Ishikawa (cell line): ENCODE measurements at regions not wholly inside any gene's neighbourhood (a gene's known extent, or its start where the extent isn't known, plus 50 kb on each side); places are given as distances from the start of the nearest gene placed in this dataset.

Experiments used
- CEBPB ChIP-seq: IDR thresholded peaks from 2 replicates; pipeline ENCODE4 v1.6.1; 2012
- CREB1 ChIP-seq: IDR thresholded peaks from 2 replicates; pipeline ENCODE4 v1.6.1; 2012; ENCODE audit warnings: low read depth
- EGR1 ChIP-seq: IDR thresholded peaks from 2 replicates; pipeline ENCODE4 v1.6.1; 2012
- EP300 ChIP-seq: IDR thresholded peaks from 2 replicates; pipeline ENCODE4 v1.6.1; 2012; ENCODE audit warnings: borderline replicate concordance
- FOXM1 ChIP-seq: IDR thresholded peaks from 2 replicates; pipeline ENCODE4 v1.6.1; 2012; ENCODE audit warnings: low read depth, borderline replicate concordance
- NFIC ChIP-seq: IDR thresholded peaks from 2 replicates; pipeline ENCODE4 v1.6.1; 2012
- RAD21 ChIP-seq: IDR thresholded peaks from 2 replicates; pipeline ENCODE4 v1.6.1; 2012; ENCODE audit warnings: low read depth
- TAF1 ChIP-seq: IDR thresholded peaks from 2 replicates; pipeline ENCODE4 v1.6.1; 2012; ENCODE audit warnings: low read depth, mild to moderate bottlenecking
- TCF12 ChIP-seq: IDR thresholded peaks from 2 replicates; pipeline ENCODE4 v1.6.1; 2012; ENCODE audit warnings: low read depth
- TEAD4 ChIP-seq: IDR thresholded peaks from 2 replicates; pipeline ENCODE4 v1.6.1; 2012
- YY1 ChIP-seq: IDR thresholded peaks from 2 replicates; pipeline ENCODE4 v1.6.1; 2012; ENCODE audit warnings: low read depth
- ZBTB7A ChIP-seq: IDR thresholded peaks from 2 replicates; pipeline ENCODE4 v1.6.1; 2012; ENCODE audit warnings: low read depth
- TF ChIP-seq, protein P1 (sequence below): IDR thresholded peaks from 2 replicates; pipeline ENCODE4 v1.6.1; 2012
- TF ChIP-seq, protein P2 (sequence below): IDR thresholded peaks from 2 replicates; pipeline ENCODE4 v1.6.1; 2012
- TF ChIP-seq, protein P3 (sequence below): IDR thresholded peaks from 2 replicates; pipeline ENCODE4 v1.6.1; 2012; ENCODE audit warnings: low read depth, mild to moderate bottlenecking

DNA sequence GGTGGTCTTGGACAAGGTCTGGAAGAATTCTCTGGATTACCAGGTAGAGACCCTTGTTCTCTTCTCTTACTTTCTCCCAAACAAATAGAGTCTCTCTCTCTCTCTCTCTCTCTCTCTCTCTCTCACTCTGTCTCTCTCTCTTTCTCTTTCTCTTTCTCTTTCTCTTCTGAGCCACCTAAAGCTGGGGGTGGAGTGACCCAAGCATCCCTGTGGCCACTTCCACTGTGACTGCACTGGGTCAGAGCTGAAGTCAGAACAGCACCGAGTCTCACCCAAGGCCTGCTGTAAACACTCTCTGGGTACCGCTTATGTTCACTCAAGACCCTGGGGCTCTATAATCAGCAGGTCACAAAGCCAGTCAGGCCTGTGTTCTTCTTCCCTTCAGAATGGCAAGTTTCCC lies 513.7 kb downstream of the EBF1 start:
- TF ChIP-seq, protein P1, sequence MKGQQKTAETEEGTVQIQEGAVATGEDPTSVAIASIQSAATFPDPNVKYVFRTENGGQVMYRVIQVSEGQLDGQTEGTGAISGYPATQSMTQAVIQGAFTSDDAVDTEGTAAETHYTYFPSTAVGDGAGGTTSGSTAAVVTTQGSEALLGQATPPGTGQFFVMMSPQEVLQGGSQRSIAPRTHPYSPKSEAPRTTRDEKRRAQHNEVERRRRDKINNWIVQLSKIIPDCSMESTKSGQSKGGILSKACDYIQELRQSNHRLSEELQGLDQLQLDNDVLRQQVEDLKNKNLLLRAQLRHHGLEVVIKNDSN = no peak
- TF ChIP-seq NFIC = no peak
- TF ChIP-seq EGR1 = no peak
- TF ChIP-seq, protein P2, sequence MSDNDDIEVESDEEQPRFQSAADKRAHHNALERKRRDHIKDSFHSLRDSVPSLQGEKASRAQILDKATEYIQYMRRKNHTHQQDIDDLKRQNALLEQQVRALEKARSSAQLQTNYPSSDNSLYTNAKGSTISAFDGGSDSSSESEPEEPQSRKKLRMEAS = no peak
- TF ChIP-seq ZBTB7A = no peak
- TF ChIP-seq FOXM1 = no peak
- no peak for TF ChIP-seq TEAD4
- no peak for TF ChIP-seq RAD21
- TF ChIP-seq CEBPB = no peak
- TF ChIP-seq EP300 = no peak
- no peak for TF ChIP-seq TAF1
- no peak for TF ChIP-seq YY1
- no peak for TF ChIP-seq TCF12
- no peak for TF ChIP-seq CREB1
- TF ChIP-seq, protein P3, sequence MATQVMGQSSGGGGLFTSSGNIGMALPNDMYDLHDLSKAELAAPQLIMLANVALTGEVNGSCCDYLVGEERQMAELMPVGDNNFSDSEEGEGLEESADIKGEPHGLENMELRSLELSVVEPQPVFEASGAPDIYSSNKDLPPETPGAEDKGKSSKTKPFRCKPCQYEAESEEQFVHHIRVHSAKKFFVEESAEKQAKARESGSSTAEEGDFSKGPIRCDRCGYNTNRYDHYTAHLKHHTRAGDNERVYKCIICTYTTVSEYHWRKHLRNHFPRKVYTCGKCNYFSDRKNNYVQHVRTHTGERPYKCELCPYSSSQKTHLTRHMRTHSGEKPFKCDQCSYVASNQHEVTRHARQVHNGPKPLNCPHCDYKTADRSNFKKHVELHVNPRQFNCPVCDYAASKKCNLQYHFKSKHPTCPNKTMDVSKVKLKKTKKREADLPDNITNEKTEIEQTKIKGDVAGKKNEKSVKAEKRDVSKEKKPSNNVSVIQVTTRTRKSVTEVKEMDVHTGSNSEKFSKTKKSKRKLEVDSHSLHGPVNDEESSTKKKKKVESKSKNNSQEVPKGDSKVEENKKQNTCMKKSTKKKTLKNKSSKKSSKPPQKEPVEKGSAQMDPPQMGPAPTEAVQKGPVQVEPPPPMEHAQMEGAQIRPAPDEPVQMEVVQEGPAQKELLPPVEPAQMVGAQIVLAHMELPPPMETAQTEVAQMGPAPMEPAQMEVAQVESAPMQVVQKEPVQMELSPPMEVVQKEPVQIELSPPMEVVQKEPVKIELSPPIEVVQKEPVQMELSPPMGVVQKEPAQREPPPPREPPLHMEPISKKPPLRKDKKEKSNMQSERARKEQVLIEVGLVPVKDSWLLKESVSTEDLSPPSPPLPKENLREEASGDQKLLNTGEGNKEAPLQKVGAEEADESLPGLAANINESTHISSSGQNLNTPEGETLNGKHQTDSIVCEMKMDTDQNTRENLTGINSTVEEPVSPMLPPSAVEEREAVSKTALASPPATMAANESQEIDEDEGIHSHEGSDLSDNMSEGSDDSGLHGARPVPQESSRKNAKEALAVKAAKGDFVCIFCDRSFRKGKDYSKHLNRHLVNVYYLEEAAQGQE = no peak

DNA sequence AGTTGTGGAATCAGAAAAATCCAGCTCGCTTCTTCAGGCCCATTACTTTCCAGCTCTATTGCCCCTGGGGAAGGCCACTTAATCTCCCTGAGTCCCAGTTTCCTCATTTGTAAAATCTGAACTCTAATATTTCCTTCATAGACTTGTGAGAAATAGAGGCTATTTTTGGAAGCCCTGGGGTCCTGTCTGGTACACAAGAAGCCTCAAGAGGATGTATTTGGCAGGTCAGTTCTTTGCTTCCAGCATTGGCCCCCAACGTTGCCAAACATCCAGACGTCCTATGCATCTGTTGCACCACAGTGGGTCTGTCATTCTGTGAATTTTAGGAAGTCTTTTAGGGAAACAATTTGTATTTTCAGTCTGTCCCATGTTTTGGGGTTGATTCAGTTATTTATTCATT lies 525.9 kb downstream of the EBF1 start:
- TF ChIP-seq TAF1 (no peak), CREB1 (no peak), EGR1 (no peak), EP300 (no peak), FOXM1 (no peak), TEAD4 (no peak), ZBTB7A (no peak), NFIC (no peak), CEBPB (no peak), YY1 (no peak), TCF12 (no peak)
- TF ChIP-seq, protein P3 = no peak
- TF ChIP-seq, protein P1 = no peak
- TF ChIP-seq, protein P2 = no peak

DNA sequence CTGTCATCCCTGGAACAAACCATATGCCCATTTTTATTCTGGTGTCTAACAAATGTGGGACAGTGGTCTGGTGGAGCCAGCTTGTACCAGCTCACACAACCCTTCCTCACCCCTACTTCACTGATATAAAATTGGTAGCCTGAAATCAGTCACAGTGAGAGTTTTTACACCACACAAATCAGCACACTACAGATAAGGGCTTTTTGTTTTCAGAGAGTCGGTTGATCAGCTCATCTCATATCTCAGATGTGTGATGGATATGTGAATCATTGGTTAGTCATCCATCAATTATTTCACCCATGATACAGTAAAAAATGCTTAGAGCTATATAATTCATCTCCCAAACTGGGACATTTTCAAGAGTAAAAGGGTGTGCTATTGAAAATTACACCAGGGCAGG lies 529.2 kb downstream of the EBF1 start:
- TF ChIP-seq ZBTB7A = no peak
- no peak for TF ChIP-seq RAD21
- TF ChIP-seq, protein P1 = no peak

DNA sequence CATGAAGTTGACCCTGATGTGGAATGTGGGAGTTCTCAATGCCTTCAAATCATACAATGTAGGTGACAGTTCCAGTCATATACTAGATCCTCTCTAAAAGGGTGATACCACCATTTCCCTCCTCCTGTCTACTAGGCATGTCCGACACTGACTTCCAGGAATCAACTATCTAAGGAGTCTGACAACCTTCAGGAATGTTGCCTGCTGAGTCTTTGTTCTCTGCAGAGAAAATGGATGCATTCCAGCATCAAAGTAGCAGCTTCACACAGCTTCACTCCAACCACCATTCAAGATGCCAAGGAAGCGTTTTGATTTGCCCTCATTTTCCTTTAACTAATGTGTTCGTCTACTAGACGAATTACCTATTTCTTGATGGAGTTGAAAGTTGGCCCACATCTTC lies 530.2 kb downstream of the EBF1 start:
- TF ChIP-seq TCF12 (no peak), CREB1 (no peak), NFIC (no peak), EP300 (no peak), YY1 (no peak), FOXM1 (no peak), CEBPB (no peak), TEAD4 (no peak), TAF1 (no peak), RAD21 (no peak), EGR1 (no peak), ZBTB7A (no peak)
- TF ChIP-seq, protein P2 = no peak
- TF ChIP-seq, protein P1 = no peak
- TF ChIP-seq, protein P3 = no peak
